H1 (cell line): ENCODE measurements at regions not wholly inside any gene's neighbourhood (a gene's known extent, or its start where the extent isn't known, plus 50 kb on each side); places are given as distances from the start of the nearest gene placed in this dataset.

Source experiments
- CTCF ChIA-PET: fragments of 300-600 bp; sonication (Branson Sonifier 250); formaldehyde crosslinking; loops from one replicate; lab custom pipeline; 2021; ENCODE audit not compliant: partially characterized antibody; lab: Charles Lee
- POLR2A ChIA-PET: fragments of 300-600 bp; sonication (Branson Sonifier 250); formaldehyde crosslinking; loops from one replicate; lab custom pipeline; 2021; ENCODE audit warnings: inconsistent platforms; ENCODE audit not compliant: partially characterized antibody; lab: Charles Lee
- DNase-seq, 2 experiments: peaks; one replicate each; pipeline versions ENCODE4 v3.0.0 to v3.0.0-alpha.2; 2010 to 2022; ENCODE audit warnings: low spot score in 2 of 2, low read depth in 1 of 2, mixed read lengths in 1 of 2
- FAIRE-seq: peaks from 2 replicates; lab custom pipeline; 2011; peaks lifted over from hg19 to GRCh38; lab: Jason Lieb, UNC
- H2AFZ ChIP-seq: 2 replicates; pipeline ENCODE4 v1.8.1; 2012; ENCODE audit warnings: low read length, inconsistent platforms
- H2AK5ac ChIP-seq: 2 replicates; pipeline ENCODE4 v1.6.1; 2013; ENCODE audit warnings: low read depth, low read length
- H2BK120ac ChIP-seq: replicated peaks from 2 replicates; pipeline ENCODE3; 2013; ENCODE audit warnings: low read depth, low read length, inconsistent platforms
- H2BK12ac ChIP-seq: 2 replicates; pipeline ENCODE4 v1.6.1; 2013; ENCODE audit warnings: low read depth, low read length
- H2BK15ac ChIP-seq: 2 replicates; pipeline ENCODE4 v1.6.1; 2013; ENCODE audit warnings: low read length
- H2BK20ac ChIP-seq: 2 replicates; pipeline ENCODE4 v1.6.1; 2013; ENCODE audit warnings: low read length
- H2BK5ac ChIP-seq: 2 replicates; pipeline ENCODE4 v1.6.1; 2013; ENCODE audit warnings: low read depth, low read length
- H3K14ac ChIP-seq: 2 replicates; pipeline ENCODE4 v1.6.1; 2013; ENCODE audit warnings: inconsistent platforms; ENCODE audit not compliant: insufficient read length
- H3K18ac ChIP-seq: 2 replicates; pipeline ENCODE4 v1.6.1; 2013; ENCODE audit warnings: low read length; ENCODE audit errors: extremely low read depth
- H3K23ac ChIP-seq: 2 replicates; pipeline ENCODE4 v1.6.1; 2013; ENCODE audit warnings: inconsistent platforms; ENCODE audit not compliant: insufficient read length
- H3K23me2 ChIP-seq: 2 replicates; pipeline ENCODE4 v1.6.1; 2013; ENCODE audit warnings: low read depth, low read length
- H3K27ac ChIP-seq: 2 replicates; pipeline ENCODE4 v1.6.1; 2011; ENCODE audit warnings: low read depth, low read length, inconsistent platforms
- H3K27me3 ChIP-seq, 4 experiments: replicated peaks in 1 of 4; 1 replicate in 1 of 4; 2 replicates in 3 of 4; pipeline versions ENCODE4 v1.6.1 to v1.8.1; 2011 to 2013; ENCODE audit warnings: low read length in 3 of 4, mild to moderate bottlenecking in 3 of 4, inconsistent platforms in 2 of 4, mixed read lengths in 2 of 4, moderate library complexity in 1 of 4; ENCODE audit not compliant: control insufficient read depth in 3 of 4, insufficient read depth in 3 of 4; ENCODE audit errors: extremely low read depth in 1 of 4
- H3K36me3 ChIP-seq, 4 experiments: 2 replicates each; pipeline versions ENCODE4 v1.6.1 to v1.8.1; 2011 to 2013; ENCODE audit warnings: mild to moderate bottlenecking in 4 of 4, low read length in 3 of 4, moderate library complexity in 2 of 4, control low read depth in 1 of 4, inconsistent platforms in 1 of 4; ENCODE audit not compliant: insufficient read depth in 4 of 4, control insufficient read depth in 2 of 4
- H3K4ac ChIP-seq: replicated peaks from 2 replicates; pipeline ENCODE3; 2013; ENCODE audit warnings: low read length, low read depth, mixed read lengths, inconsistent platforms; ENCODE audit not compliant: insufficient read length
- H3K4me1 ChIP-seq, 4 experiments: replicated peaks in 1 of 4; 1 replicate in 1 of 4; 2 replicates in 3 of 4; pipeline versions ENCODE4 v1.6.1 to v1.8.1; 2011 to 2013; ENCODE audit warnings: low read length in 3 of 4, inconsistent platforms in 2 of 4, mixed read lengths in 1 of 4; ENCODE audit not compliant: insufficient read depth in 4 of 4, control insufficient read depth in 3 of 4
- H3K4me2 ChIP-seq, 2 experiments: 2 replicates each; pipeline versions ENCODE4 v1.6.1 to v1.8.1; 2011 to 2013; ENCODE audit warnings: low read depth in 2 of 2, low read length in 2 of 2, control low read depth in 1 of 2, inconsistent platforms in 1 of 2, mild to moderate bottlenecking in 1 of 2; ENCODE audit not compliant: insufficient read depth in 1 of 2
- H3K4me3 ChIP-seq, 4 experiments: fragments of 200-600, 300-600 bp in 1 of 4; sonication (generic), shearing (Covaris generic), sonication (Bioruptor Twin) in 1 of 4; 2 replicates each; pipeline versions ENCODE4 v1.5.1 to v1.8.1; 2011 to 2016; ENCODE audit warnings: low read length in 4 of 4, low read depth in 3 of 4, control low read depth in 2 of 4, inconsistent platforms in 2 of 4, mild to moderate bottlenecking in 2 of 4, mixed read lengths in 1 of 4, moderate library complexity in 1 of 4; ENCODE audit not compliant: insufficient read depth in 2 of 4; ENCODE audit errors: extremely low read depth in 1 of 4
- H3K56ac ChIP-seq: replicated peaks from 2 replicates; pipeline ENCODE3; 2013; ENCODE audit warnings: low read depth, mild to moderate bottlenecking, mixed read lengths, low read length, inconsistent platforms; ENCODE audit not compliant: insufficient read length
- H3K79me1 ChIP-seq: 2 replicates; pipeline ENCODE4 v1.6.1; 2013; ENCODE audit warnings: low read depth, low read length, control low read depth
- H3K79me2 ChIP-seq, 2 experiments: 2 replicates each; pipeline versions ENCODE4 v1.6.1 to v1.8.1; 2012 to 2013; ENCODE audit warnings: low read length in 2 of 2, mild to moderate bottlenecking in 2 of 2, inconsistent platforms in 1 of 2; ENCODE audit not compliant: insufficient read depth in 2 of 2, control insufficient read depth in 1 of 2
- H3K9ac ChIP-seq, 4 experiments: replicated peaks in 1 of 4; 1 replicate in 1 of 4; 2 replicates in 3 of 4; pipeline versions ENCODE4 v1.6.1 to v1.8.1; 2011 to 2013; ENCODE audit warnings: low read depth in 3 of 4, low read length in 3 of 4, control low read depth in 2 of 4, mild to moderate bottlenecking in 2 of 4, moderate library complexity in 2 of 4, inconsistent platforms in 1 of 4; ENCODE audit errors: extremely low read depth in 1 of 4
- H3K9me3 ChIP-seq, 2 experiments: 2 replicates each; pipeline versions ENCODE4 v1.6.1 to v1.8.1; 2012 to 2013; ENCODE audit warnings: mild to moderate bottlenecking in 2 of 2, moderate library complexity in 2 of 2, control low read depth in 1 of 2, inconsistent platforms in 1 of 2, low read depth in 1 of 2, low read length in 1 of 2, mixed read lengths in 1 of 2; ENCODE audit not compliant: insufficient read depth in 2 of 2
- H4K20me1 ChIP-seq, 2 experiments: replicated peaks in 1 of 2; 2 replicates each; pipeline versions ENCODE3 to v1.8.1; 2011 to 2013; ENCODE audit warnings: inconsistent platforms in 2 of 2, low read length in 2 of 2, mild to moderate bottlenecking in 1 of 2; ENCODE audit not compliant: insufficient read depth in 2 of 2, control insufficient read depth in 1 of 2
- H4K5ac ChIP-seq: 2 replicates; pipeline ENCODE4 v1.6.1; 2013; ENCODE audit warnings: low read length, low read depth, mixed read lengths, inconsistent platforms; ENCODE audit not compliant: insufficient read length
- H4K8ac ChIP-seq: 2 replicates; pipeline ENCODE4 v1.8.0; 2013; ENCODE audit warnings: mild to moderate bottlenecking, moderate library complexity, low read length, inconsistent platforms; ENCODE audit not compliant: insufficient read depth; ENCODE audit errors: extremely low read depth
- H4K91ac ChIP-seq: replicated peaks from 2 replicates; pipeline ENCODE3; 2013; ENCODE audit warnings: low read length, mixed read lengths, inconsistent platforms; ENCODE audit not compliant: insufficient read length
- EGR1 ChIP-seq: IDR thresholded peaks from 2 replicates; pipeline ENCODE4 v1.6.1; 2011; ENCODE audit warnings: low read depth, low read length, borderline replicate concordance
- WGBS, 2 experiments: shearing (Covaris generic) in 1 of 2; methylation state at CpG; one replicate each; pipeline versions ENCODE4 v1.1.6 to v1.1.7; 2013 to 2015; ENCODE audit warnings: low lambda C conversion rate in 2 of 2, mixed read lengths in 2 of 2, inconsistent platforms in 1 of 2, low coverage in 1 of 2, missing lambda C conversion rate in 1 of 2; ENCODE audit not compliant: insufficient replicate concordance in 2 of 2, insufficient coverage in 1 of 2, insufficient read length in 1 of 2; ENCODE audit errors: extremely low coverage in 1 of 2, missing lambda C conversion rate in 1 of 2; 5-methylcytosine and 5-hydroxymethylcytosine counted together

GRCh38 chr14:26381405-26381804 is 216.4 kb downstream of the NOVA1 start:
- DNase-seq (no peak), FAIRE-seq (no peak)
- TF ChIP-seq EGR1, result no peak

More at GRCh38 chr14:26381405-26381804, 216.4 kb downstream of the NOVA1 start:
- POLR2A ChIA-PET, result no interaction called here
- Histone ChIP-seq H4K5ac (no peak overlapping the region), H3K79me1 (no peaks in the 10 kb centered on the region), H3K14ac (no peak overlapping the region), H4K8ac (no peak overlapping the region), H3K4ac (no peak overlapping the region), H3K4me3 (no peak overlapping the region), H3K18ac (no peak overlapping the region), H3K4me1 (no peaks in the 10 kb centered on the region), H3K23me2 (no peaks in the 10 kb centered on the region), H2BK15ac (no peak overlapping the region), H2BK5ac (no peak overlapping the region), H2BK12ac (no peak overlapping the region), H2AFZ (no peak overlapping the region), H2BK120ac (no peak overlapping the region), H3K23ac (no peak overlapping the region), H2BK20ac (no peak overlapping the region), H4K20me1 (no peaks in the 10 kb centered on the region), H3K56ac (no peak overlapping the region), H3K4me2 (no peak overlapping the region), H2AK5ac (no peak overlapping the region), H4K91ac (no peak overlapping the region), H3K9ac (no peak overlapping the region), H3K36me3 (no peaks in the 10 kb centered on the region), H3K27ac (no peak overlapping the region), H3K27me3 (no peaks in the 10 kb centered on the region), H3K9me3 (peaks cover 7 to 15% of the 10 kb centered on the region in 2 experiments; a peak in 3 of 4 replicates), H3K79me2 (no peaks in the 10 kb centered on the region)
- CTCF ChIA-PET, result interaction anchor here (1.8 kb wide), 1 partner anchor 12 kb away, joined by 6 read pairs; no protein-coding TSS in a partner anchor
- WGBS, 2 experiments, result 92% methylated on average over 2 of the region's 2 CpGs; no CpG with 5 or more reads in 1 of the 2 experiments
